ENCODE measurements at regions not wholly inside any gene's neighbourhood (a gene's known extent, or its start where the extent isn't known, plus 50 kb on each side); places are given as distances from the start of the nearest gene placed in this dataset.

- Mint-ChIP-seq H3K4me3 (ENCODE audit: unreplicated experiment) (peak overlapping the region; percentile 34), H3K9me3 (ENCODE audit: unreplicated experiment) (no peaks in the 10 kb centered on the region), H3K27me3 (ENCODE audit: insufficient read depth, unreplicated experiment) (no peaks in the 10 kb centered on the region), H3K27ac (ENCODE audit: low read depth, unreplicated experiment) (peak overlapping the region; percentile 83), H3K36me3 (ENCODE audit: insufficient read depth, unreplicated experiment) (peaks cover 6% of the 10 kb centered on the region), H3K4me1 (ENCODE audit: insufficient read depth, unreplicated experiment) (peaks cover 17% of the 10 kb centered on the region)
- TF ChIP-seq CTCF (IDR thresholded peaks at IDR 0.05; ENCODE audit: unreplicated experiment) = no peak
- ChIA-PET POLR2A (interaction anchor here (0.5 to 1.4 kb wide), 8 partner anchors 45 to 293 kb away, joined by 3 to 5 read pairs (median 4); partner anchors contain the start of genes FGGY and JUN), CTCF (interaction anchor here (0.6 kb wide), 1 partner anchor 381 kb away, joined by 3 read pairs; no protein-coding TSS in a partner anchor)
- intact Hi-C loops (cut with micrococcal nuclease) = loop anchor here (10.0 kb wide), 1 partner anchor 692 kb away; no protein-coding TSS in a partner anchor
- BruUV-seq (replicated peaks) = no TSS peak
- peak; percentile 61 for DNase-seq (ENCODE audit: unreplicated experiment)
Observed at GRCh38 chr1:59062743-59063142, 234.2 kb upstream of the FGGY start.

- intact Hi-C loops (cut with micrococcal nuclease) = loop anchor here (10.0 kb wide), 1 partner anchor 691 kb away; no protein-coding TSS in a partner anchor
- no peak overlapping the region for H3K4me3 Mint-ChIP-seq (ENCODE audit: unreplicated experiment)
- H3K27me3 Mint-ChIP-seq (ENCODE audit: insufficient read depth, unreplicated experiment) = no peaks in the 10 kb centered on the region
- TF ChIP-seq CTCF (IDR thresholded peaks at IDR 0.05; ENCODE audit: unreplicated experiment) = no peak
- no TSS peak for BruUV-seq (replicated peaks)
- H3K4me1 Mint-ChIP-seq (ENCODE audit: insufficient read depth, unreplicated experiment) = peaks cover 11% of the 10 kb centered on the region
- ChIA-PET CTCF (no interaction called here), POLR2A (no interaction called here)
- no peak for DNase-seq (ENCODE audit: unreplicated experiment)
- peaks cover 6% of the 10 kb centered on the region for H3K36me3 Mint-ChIP-seq (ENCODE audit: insufficient read depth, unreplicated experiment)
- no peak overlapping the region for H3K27ac Mint-ChIP-seq (ENCODE audit: low read depth, unreplicated experiment)
- no peaks in the 10 kb centered on the region for H3K9me3 Mint-ChIP-seq (ENCODE audit: unreplicated experiment)
Observed at GRCh38 chr1:59063501-59063900, 233.4 kb upstream of the FGGY start.

- POLR2A ChIA-PET = no interaction called here
- H3K9me3 Mint-ChIP-seq (ENCODE audit: unreplicated experiment) = no peaks in the 10 kb centered on the region
- CTCF ChIA-PET = interaction anchor here (1.3 kb wide), 1 partner anchor 283 kb away, joined by 3 read pairs; no protein-coding TSS in a partner anchor
- no TSS peak for BruUV-seq (replicated peaks)
- no peaks in the 10 kb centered on the region for H3K27me3 Mint-ChIP-seq (ENCODE audit: insufficient read depth, unreplicated experiment)
- intact Hi-C loops (cut with micrococcal nuclease) = loop anchor here (10.0 kb wide), 1 partner anchor 690 kb away; no protein-coding TSS in a partner anchor
- no peak overlapping the region for H3K27ac Mint-ChIP-seq (ENCODE audit: low read depth, unreplicated experiment)
- no peak for TF ChIP-seq CTCF (IDR thresholded peaks at IDR 0.05; ENCODE audit: unreplicated experiment)
- no peak for DNase-seq (ENCODE audit: unreplicated experiment)
- H3K36me3 Mint-ChIP-seq (ENCODE audit: insufficient read depth, unreplicated experiment) = peaks cover 6% of the 10 kb centered on the region
- peaks cover 11% of the 10 kb centered on the region for H3K4me1 Mint-ChIP-seq (ENCODE audit: insufficient read depth, unreplicated experiment)
- H3K4me3 Mint-ChIP-seq (ENCODE audit: unreplicated experiment) = no peak overlapping the region
Observed at GRCh38 chr1:59064592-59064991, 232.3 kb upstream of the FGGY start.

GRCh38 chr1:59066236-59066635 lies 230.7 kb upstream of the FGGY start:
- H3K4me1 Mint-ChIP-seq (ENCODE audit: insufficient read depth, unreplicated experiment) = peaks cover 11% of the 10 kb centered on the region
- TF ChIP-seq CTCF (IDR thresholded peaks at IDR 0.05; ENCODE audit: unreplicated experiment) = no peak
- BruUV-seq (replicated peaks) = no TSS peak
- POLR2A ChIA-PET = interaction anchor here (0.6 to 1.3 kb wide), 2 partner anchors 9 to 684 kb away, joined by 4 to 5 read pairs; no protein-coding TSS in a partner anchor
- no peak overlapping the region for H3K4me3 Mint-ChIP-seq (ENCODE audit: unreplicated experiment)
- CTCF ChIA-PET = interaction anchor here (0.6 to 0.7 kb wide), 2 partner anchors 130 to 207 kb away, joined by 3 to 5 read pairs; no protein-coding TSS in a partner anchor
- H3K36me3 Mint-ChIP-seq (ENCODE audit: insufficient read depth, unreplicated experiment) = peaks cover 2% of the 10 kb centered on the region
- no peaks in the 10 kb centered on the region for H3K27me3 Mint-ChIP-seq (ENCODE audit: insufficient read depth, unreplicated experiment)
- DNase-seq (ENCODE audit: unreplicated experiment) = no peak
- intact Hi-C loops (cut with micrococcal nuclease) = loop anchor here (10.0 kb wide), 1 partner anchor 689 kb away; no protein-coding TSS in a partner anchor
- H3K27ac Mint-ChIP-seq (ENCODE audit: low read depth, unreplicated experiment) = no peak overlapping the region
- no peaks in the 10 kb centered on the region for H3K9me3 Mint-ChIP-seq (ENCODE audit: unreplicated experiment)
